GM12878 (cell line): ENCODE measurements at regions not wholly inside any gene's neighbourhood (a gene's known extent, or its start where the extent isn't known, plus 50 kb on each side); places are given as distances from the start of the nearest gene placed in this dataset.

Source experiments
- ATAC-seq: fragments of 200-7000 bp; cut with Tn5 transposase; 3 replicates; pipeline ENCODE4 v1.9.1; 2020; ENCODE audit warnings: mild to moderate bottlenecking, moderate library complexity
- BruUV-seq: library from RNA; stranded (reverse); fragments of 400-500 nt; replicated peaks from 2 replicates; lab custom pipeline; 2021; lab: Mats Ljungman, UMichigan
- CTCF ChIA-PET: fragments of 300-600 bp; sonication (Branson Sonifier 250); formaldehyde crosslinking; extraction: SDS; loops from one replicate; lab custom pipeline; 2021; ENCODE audit warnings: inconsistent platforms; lab: Yijun Ruan, JAX
- POLR2A ChIA-PET: fragments of 350-600 bp; formaldehyde crosslinking; extraction: SDS; loops from one replicate; lab custom pipeline; 2021; ENCODE audit warnings: inconsistent platforms; lab: Charles Lee
- RAD21 ChIA-PET: fragments of 300-600 bp; sonication (Branson Sonifier 250); formaldehyde crosslinking; loops from one replicate; lab custom pipeline; 2023; ENCODE audit warnings: antibody characterized with exemption; ENCODE audit not compliant: unreplicated experiment; lab: Charles Lee
- SMC1A ChIA-PET: fragments of 300-600 bp; sonication (Branson Sonifier 250); formaldehyde crosslinking; loops from one replicate; lab custom pipeline; 2023; ENCODE audit not compliant: unreplicated experiment, uncharacterized antibody; lab: Charles Lee
- DNase-seq: peaks from one replicate; pipeline ENCODE4 v3.0.0-alpha.2; 2011; ENCODE audit warnings: low read depth, low spot score
- FAIRE-seq: peaks from 3 replicates; lab custom pipeline; 2011; peaks lifted over from hg19 to GRCh38; lab: Jason Lieb, UNC
- H2AFZ ChIP-seq: 2 replicates; pipeline ENCODE4 v1.6.0; 2011; ENCODE audit warnings: low read depth, low read length, control low read depth; ENCODE audit not compliant: control insufficient read depth
- H3K27ac ChIP-seq: 2 replicates; pipeline ENCODE4 v1.5.1; 2011; ENCODE audit warnings: control low read depth; ENCODE audit not compliant: control insufficient read depth, insufficient read depth
- H3K27me3 ChIP-seq, 2 experiments: replicated peaks in 1 of 2; 2 replicates each; pipeline versions ENCODE4 v1.6.0 to v1.6.1; 2011; ENCODE audit warnings: low read length in 1 of 2; ENCODE audit not compliant: control insufficient read depth in 2 of 2, insufficient read depth in 2 of 2
- H3K36me3 ChIP-seq, 2 experiments: 2 replicates each; pipeline ENCODE4 v1.5.1; 2011; ENCODE audit warnings: low read length in 1 of 2; ENCODE audit not compliant: control insufficient read depth in 2 of 2, insufficient read depth in 2 of 2
- H3K4me1 ChIP-seq: 2 replicates; pipeline ENCODE4 v1.6.1; 2011; ENCODE audit warnings: mild to moderate bottlenecking, low read length, moderate library complexity, mixed read lengths; ENCODE audit not compliant: control insufficient read depth, insufficient read depth
- H3K4me2 ChIP-seq: 2 replicates; pipeline ENCODE4 v1.6.0; 2011; ENCODE audit warnings: control low read depth; ENCODE audit not compliant: control insufficient read depth, insufficient read depth
- H3K4me3 ChIP-seq: fragments of 200-600 bp; sonication (generic); 2 replicates; pipeline ENCODE4 v1.5.1; 2016
- H3K79me2 ChIP-seq: 2 replicates; pipeline ENCODE4 v1.6.0; 2011; ENCODE audit warnings: low read length; ENCODE audit not compliant: control insufficient read depth, insufficient read depth
- H3K9ac ChIP-seq: 2 replicates; pipeline ENCODE4 v1.8.0; 2011; ENCODE audit warnings: low read length, control low read depth, mixed read lengths; ENCODE audit not compliant: control insufficient read depth, insufficient read depth
- H3K9me3 ChIP-seq: replicated peaks from 3 replicates; pipeline ENCODE4 v1.5.1; 2011; ENCODE audit warnings: mild to moderate bottlenecking, low read length; ENCODE audit not compliant: control insufficient read depth, insufficient read depth
- H4K20me1 ChIP-seq: 2 replicates; pipeline ENCODE4 v1.6.0; 2011; ENCODE audit not compliant: control insufficient read depth, insufficient read depth
- ATF2 ChIP-seq: IDR thresholded peaks from 2 replicates; pipeline ENCODE4 v1.6.1; 2012; ENCODE audit warnings: low read length, inconsistent platforms
- ATF3 ChIP-seq: IDR thresholded peaks from 2 replicates; pipeline ENCODE4 v1.6.1; 2011; ENCODE audit warnings: low read depth, mild to moderate bottlenecking, low read length, moderate library complexity, borderline replicate concordance; ENCODE audit errors: extremely low read depth
- BCL11A ChIP-seq: IDR thresholded peaks from 2 replicates; pipeline ENCODE4 v1.6.1; 2011; ENCODE audit warnings: low read depth, low read length
- BHLHE40 ChIP-seq, 2 experiments: fragments of 450-650 bp in 1 of 2; IDR thresholded peaks; 2 replicates each; pipeline ENCODE4 v1.6.1; 2011 to 2017; ENCODE audit warnings: low read depth in 2 of 2, borderline replicate concordance in 1 of 2, improper control_type of control experiment in 1 of 2, low read length in 1 of 2, mild to moderate bottlenecking in 1 of 2
- EZH2 ChIP-seq: IDR thresholded peaks from 2 replicates; pipeline ENCODE4 v1.6.1; 2012; ENCODE audit warnings: low read depth, mild to moderate bottlenecking, control low read depth, inconsistent platforms, low read length, borderline replicate concordance; ENCODE audit not compliant: control insufficient read depth
- FOS ChIP-seq: IDR thresholded peaks from 3 replicates; pipeline ENCODE4 v1.6.1; 2011; ENCODE audit warnings: borderline replicate concordance; ENCODE audit not compliant: insufficient read length; ENCODE audit errors: extremely low read depth
- FOXM1 ChIP-seq: IDR thresholded peaks from 2 replicates; pipeline ENCODE4 v1.6.1; 2012; ENCODE audit warnings: low read depth, mild to moderate bottlenecking, inconsistent platforms, low read length, moderate library complexity
- HDGF ChIP-seq: fragments of 450-650 bp; IDR thresholded peaks from 2 replicates; pipeline ENCODE4 v1.6.1; 2016; ENCODE audit warnings: antibody characterized with exemption
- JUNB ChIP-seq: IDR thresholded peaks from 2 replicates; pipeline ENCODE4 v1.6.1; 2016; ENCODE audit warnings: antibody characterized with exemption, mild to moderate bottlenecking
- NFIC ChIP-seq: IDR thresholded peaks from 2 replicates; pipeline ENCODE4 v1.6.1; 2012; ENCODE audit warnings: low read depth, mild to moderate bottlenecking, inconsistent platforms, low read length, moderate library complexity
- NFYA ChIP-seq: IDR thresholded peaks from 2 replicates; pipeline ENCODE4 v1.6.1; 2011; ENCODE audit warnings: low read depth, mild to moderate bottlenecking, low read length, improper control_type of control experiment, borderline replicate concordance
- NR2C2 ChIP-seq: IDR thresholded peaks from 2 replicates; pipeline ENCODE4 v1.6.1; 2011; ENCODE audit warnings: borderline replicate concordance, low read depth; ENCODE audit not compliant: control insufficient read depth, insufficient read length
- RCOR1 ChIP-seq: conservative IDR thresholded peaks from 2 replicates; pipeline ENCODE4 v1.6.1; 2012; ENCODE audit warnings: low read depth, low read length, improper control_type of control experiment
- RELA ChIP-seq: fragments of 450-650 bp; IDR thresholded peaks from 2 replicates; pipeline ENCODE4 v1.8.0; 2014; ENCODE audit warnings: borderline replicate concordance; ENCODE audit not compliant: partially characterized antibody
- RFX5 ChIP-seq: IDR thresholded peaks from 2 replicates; pipeline ENCODE4 v1.6.1; 2011; ENCODE audit warnings: low read depth, low read length, improper control_type of control experiment
- SMAD1 ChIP-seq: fragments of 450-650 bp; IDR thresholded peaks from 2 replicates; pipeline ENCODE4 v1.6.1; 2018; ENCODE audit warnings: mild to moderate bottlenecking, low read depth; ENCODE audit not compliant: partially characterized antibody
- SMAD5 ChIP-seq: IDR thresholded peaks from 2 replicates; pipeline ENCODE4 v1.6.1; 2016; ENCODE audit warnings: antibody characterized with exemption, low read depth
- TBL1XR1 ChIP-seq: IDR thresholded peaks from 2 replicates; pipeline ENCODE4 v1.6.1; 2012; ENCODE audit warnings: low read depth, low read length, improper control_type of control experiment
- WGBS: methylation state at CpG from one replicate; pipeline ENCODE4 v1.1.6; 2016; ENCODE audit warnings: low lambda C conversion rate; ENCODE audit not compliant: insufficient replicate concordance, insufficient coverage; ENCODE audit errors: missing lambda C conversion rate; 5-methylcytosine and 5-hydroxymethylcytosine counted together
- in situ Hi-C: fragments of 300-500 bp; cut with MboI; formaldehyde crosslinking; loops from 9 replicates; pipeline ENCODE4 v1.14.3; 2018; ENCODE audit warnings: mixed read lengths
- intact Hi-C: fragments of 100-400 bp; cut with micrococcal nuclease; formaldehyde crosslinking; loops from one replicate; pipeline ENCODE4 v1.14.2; 2022; ENCODE audit not compliant: unreplicated experiment
- TF ChIP-seq, protein P1 (sequence below): fragments of 450-650 bp; IDR thresholded peaks from 2 replicates; pipeline ENCODE4 v1.6.1; 2016; ENCODE audit warnings: mild to moderate bottlenecking
- TF ChIP-seq, protein P2 (sequence below): fragments of 150-350 bp; IDR thresholded peaks from 2 replicates; pipeline ENCODE4 v1.6.1; 2014; ENCODE audit warnings: mild to moderate bottlenecking, low read depth, low read length

DNA sequence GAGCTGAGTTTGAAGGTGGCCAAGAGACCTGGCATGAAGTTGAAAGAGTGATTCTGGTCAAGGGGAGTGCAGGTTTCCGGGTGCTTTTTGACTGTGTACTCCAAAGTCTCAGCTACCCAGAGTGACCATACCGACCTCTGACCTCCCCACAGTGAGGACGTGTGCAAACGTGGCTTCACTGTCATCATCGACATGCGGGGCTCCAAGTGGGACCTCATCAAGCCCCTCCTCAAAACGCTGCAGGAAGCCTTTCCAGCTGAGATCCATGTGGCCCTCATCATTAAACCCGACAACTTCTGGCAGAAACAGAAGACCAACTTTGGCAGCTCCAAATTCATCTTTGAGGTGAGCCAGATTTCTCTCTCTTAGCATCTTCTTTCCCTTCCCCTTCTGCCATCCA is 272.4 kb upstream of the ROPN1 start:
- BruUV-seq = no TSS peak
- H3K79me2 ChIP-seq = no peaks in the 10 kb centered on the region
- FAIRE-seq (no peak), ATAC-seq (no peak), DNase-seq (no peak)
- in situ Hi-C loops = no loop called here
- H3K4me2 ChIP-seq = no peak overlapping the region
- no peaks in the 10 kb centered on the region for H3K4me1 ChIP-seq
- no peaks in the 10 kb centered on the region for H3K36me3 ChIP-seq
- POLR2A ChIA-PET = no interaction called here
- H2AFZ ChIP-seq = no peak overlapping the region
- H4K20me1 ChIP-seq = no peaks in the 10 kb centered on the region
- no peaks in the 10 kb centered on the region; a peak in 1 of 4 replicates for H3K27me3 ChIP-seq
- CTCF ChIA-PET = interaction anchor here (2.3 to 5.9 kb wide), 2 partner anchors 13 to 17 kb away, joined by 5 to 32 read pairs; no protein-coding TSS in a partner anchor
- H3K9ac ChIP-seq = no peak overlapping the region
- intact Hi-C loops = no loop called here
- H3K27ac ChIP-seq = no peak overlapping the region
- 54% methylated on average over 8 of the region's 8 CpGs for WGBS
- RAD21 ChIA-PET = no interaction called here
- no peak for TF ChIP-seq RCOR1
- no peak for TF ChIP-seq RFX5
- no peak for TF ChIP-seq SMAD1
- no peak for TF ChIP-seq EZH2
- TF ChIP-seq RELA = no peak
- TF ChIP-seq NFYA = no peak
- no peak for TF ChIP-seq SMAD5
- TF ChIP-seq, protein P1, sequence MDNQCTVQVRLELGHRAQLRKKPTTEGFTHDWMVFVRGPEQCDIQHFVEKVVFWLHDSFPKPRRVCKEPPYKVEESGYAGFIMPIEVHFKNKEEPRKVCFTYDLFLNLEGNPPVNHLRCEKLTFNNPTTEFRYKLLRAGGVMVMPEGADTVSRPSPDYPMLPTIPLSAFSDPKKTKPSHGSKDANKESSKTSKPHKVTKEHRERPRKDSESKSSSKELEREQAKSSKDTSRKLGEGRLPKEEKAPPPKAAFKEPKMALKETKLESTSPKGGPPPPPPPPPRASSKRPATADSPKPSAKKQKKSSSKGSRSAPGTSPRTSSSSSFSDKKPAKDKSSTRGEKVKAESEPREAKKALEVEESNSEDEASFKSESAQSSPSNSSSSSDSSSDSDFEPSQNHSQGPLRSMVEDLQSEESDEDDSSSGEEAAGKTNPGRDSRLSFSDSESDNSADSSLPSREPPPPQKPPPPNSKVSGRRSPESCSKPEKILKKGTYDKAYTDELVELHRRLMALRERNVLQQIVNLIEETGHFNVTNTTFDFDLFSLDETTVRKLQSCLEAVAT = no peak
- no peak for TF ChIP-seq NR2C2
- TF ChIP-seq FOXM1 = no peak
- TF ChIP-seq BCL11A = no peak
- TF ChIP-seq, protein P2, sequence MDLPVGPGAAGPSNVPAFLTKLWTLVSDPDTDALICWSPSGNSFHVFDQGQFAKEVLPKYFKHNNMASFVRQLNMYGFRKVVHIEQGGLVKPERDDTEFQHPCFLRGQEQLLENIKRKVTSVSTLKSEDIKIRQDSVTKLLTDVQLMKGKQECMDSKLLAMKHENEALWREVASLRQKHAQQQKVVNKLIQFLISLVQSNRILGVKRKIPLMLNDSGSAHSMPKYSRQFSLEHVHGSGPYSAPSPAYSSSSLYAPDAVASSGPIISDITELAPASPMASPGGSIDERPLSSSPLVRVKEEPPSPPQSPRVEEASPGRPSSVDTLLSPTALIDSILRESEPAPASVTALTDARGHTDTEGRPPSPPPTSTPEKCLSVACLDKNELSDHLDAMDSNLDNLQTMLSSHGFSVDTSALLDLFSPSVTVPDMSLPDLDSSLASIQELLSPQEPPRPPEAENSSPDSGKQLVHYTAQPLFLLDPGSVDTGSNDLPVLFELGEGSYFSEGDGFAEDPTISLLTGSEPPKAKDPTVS = no peak
- TF ChIP-seq BHLHE40 (IDR thresholded peaks at IDR 0.05; ENCODE audit: borderline replicate concordance in 1 of 2, low read depth in 2 of 2, low read length in 1 of 2) = no peak
- TF ChIP-seq HDGF = no peak
- no peak for TF ChIP-seq ATF3
- TF ChIP-seq JUNB = no peak
- TF ChIP-seq TBL1XR1 = no peak
- TF ChIP-seq NFIC = no peak
- no peak for TF ChIP-seq FOS
- TF ChIP-seq ATF2 = no peak
- TF ChIP-seq, all 136 proteins: peak for 0
- SMC1A ChIA-PET = no interaction called here
- H3K9me3 ChIP-seq = no peaks in the 10 kb centered on the region
- H3K4me3 ChIP-seq = no peak overlapping the region
